ENCODE measurements at regions not wholly inside any gene's neighbourhood (a gene's known extent, or its start where the extent isn't known, plus 50 kb on each side); places are given as distances from the start of the nearest gene placed in this dataset.

DNA sequence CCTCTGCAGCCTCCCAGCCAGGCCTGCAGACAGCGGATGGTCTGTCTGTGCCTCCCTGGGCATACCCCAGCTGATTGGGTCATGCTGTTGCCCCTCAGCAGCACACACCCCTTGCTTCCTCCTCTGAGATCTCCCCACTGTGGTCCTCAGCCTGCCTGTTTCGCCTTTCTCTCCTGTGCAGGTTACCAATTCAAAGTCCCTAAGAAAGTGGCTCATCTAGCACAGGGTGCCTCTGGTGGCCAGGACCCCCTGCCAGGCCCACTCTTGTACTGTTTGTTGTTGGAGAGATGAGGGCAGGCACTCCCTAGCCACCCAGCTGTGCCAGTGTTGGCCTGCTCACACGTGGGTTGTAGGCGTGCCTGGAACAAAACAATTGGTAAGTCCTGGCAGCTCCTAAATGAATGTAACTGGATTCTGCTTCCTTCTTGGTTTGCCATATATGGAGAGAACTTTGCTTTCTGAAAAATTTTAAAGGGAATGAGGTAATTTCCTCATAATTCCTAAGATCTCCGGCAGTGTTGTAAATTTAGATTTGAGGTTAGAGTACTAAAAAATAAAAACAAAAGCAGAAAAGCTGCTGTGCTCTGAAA is 213.2 kb upstream of the IL12A start:
- H3K27ac ChIP-seq: peak overlapping the region in 4 of 8 donors; percentile 15 to 35 (median 24)
- intact Hi-C loops (cut with DNase I; ENCODE audit: low total_unique reads): no loop called here
- H3K4me1 ChIP-seq: peaks cover 0 to 6% (median 0%) of the 10 kb centered on the region in 6 donors
- no peaks in the 10 kb centered on the region for H3K36me3 ChIP-seq
- H3K9me3 ChIP-seq: no peaks in the 10 kb centered on the region
- WGBS, 5 donors: 41 to 55% (median 50%) methylated on average over 5 of the region's 5 CpGs
- no peak overlapping the region for H3K4me3 ChIP-seq
- peaks cover 0 to 5% (median 0%) of the 10 kb centered on the region in 7 donors for H3K27me3 ChIP-seq (replicated peaks in 1 of 7)
- TF ChIP-seq POLR2AphosphoS5 (IDR thresholded peaks at IDR 0.05) (peak in 1 of 3 donors; percentile 7), POLR2A (IDR thresholded peaks at IDR 0.05) (no peak)
- TF ChIP-seq, protein P1, sequence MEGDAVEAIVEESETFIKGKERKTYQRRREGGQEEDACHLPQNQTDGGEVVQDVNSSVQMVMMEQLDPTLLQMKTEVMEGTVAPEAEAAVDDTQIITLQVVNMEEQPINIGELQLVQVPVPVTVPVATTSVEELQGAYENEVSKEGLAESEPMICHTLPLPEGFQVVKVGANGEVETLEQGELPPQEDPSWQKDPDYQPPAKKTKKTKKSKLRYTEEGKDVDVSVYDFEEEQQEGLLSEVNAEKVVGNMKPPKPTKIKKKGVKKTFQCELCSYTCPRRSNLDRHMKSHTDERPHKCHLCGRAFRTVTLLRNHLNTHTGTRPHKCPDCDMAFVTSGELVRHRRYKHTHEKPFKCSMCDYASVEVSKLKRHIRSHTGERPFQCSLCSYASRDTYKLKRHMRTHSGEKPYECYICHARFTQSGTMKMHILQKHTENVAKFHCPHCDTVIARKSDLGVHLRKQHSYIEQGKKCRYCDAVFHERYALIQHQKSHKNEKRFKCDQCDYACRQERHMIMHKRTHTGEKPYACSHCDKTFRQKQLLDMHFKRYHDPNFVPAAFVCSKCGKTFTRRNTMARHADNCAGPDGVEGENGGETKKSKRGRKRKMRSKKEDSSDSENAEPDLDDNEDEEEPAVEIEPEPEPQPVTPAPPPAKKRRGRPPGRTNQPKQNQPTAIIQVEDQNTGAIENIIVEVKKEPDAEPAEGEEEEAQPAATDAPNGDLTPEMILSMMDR (IDR thresholded peaks at IDR 0.05 in 8 of 11, conservative IDR thresholded peaks at IDR 0.05 in 3 of 11): no peak
- DNase-seq: no peak

DNA sequence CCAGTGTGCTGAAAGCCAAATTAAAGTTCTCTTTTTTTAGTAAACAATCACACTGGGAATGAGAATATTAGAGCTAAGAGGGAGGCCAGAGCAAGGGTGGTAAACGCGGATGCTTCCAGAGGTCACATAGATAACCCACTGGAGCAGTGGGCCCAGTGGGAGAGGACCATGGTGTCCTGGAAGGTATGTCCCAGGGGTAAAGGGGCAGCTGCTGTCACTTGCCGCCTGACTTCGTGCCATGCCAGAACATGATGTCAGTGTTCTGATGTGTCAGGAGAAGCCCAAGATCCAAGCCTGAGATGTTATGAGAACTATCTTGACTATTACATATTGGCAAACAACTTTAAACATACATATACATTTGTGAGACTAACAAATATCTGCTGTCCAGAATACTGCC is 211.9 kb upstream of the IL12A start:
- Histone ChIP-seq H3K9me3 (no peaks in the 10 kb centered on the region), H3K36me3 (no peaks in the 10 kb centered on the region), H3K4me1 (peaks cover 0 to 6% (median 0%) of the 10 kb centered on the region in 6 donors), H3K4me3 (no peak overlapping the region), H3K27me3 (replicated peaks in 1 of 7) (peaks cover 0 to 5% (median 0%) of the 10 kb centered on the region in 7 donors), H3K27ac (no peak overlapping the region)
- no peak for DNase-seq
- TF ChIP-seq POLR2AphosphoS5 (IDR thresholded peaks at IDR 0.05) (no peak), POLR2A (IDR thresholded peaks at IDR 0.05) (no peak)
- TF ChIP-seq, protein P1 (IDR thresholded peaks at IDR 0.05 in 8 of 11, conservative IDR thresholded peaks at IDR 0.05 in 3 of 11): no peak
- WGBS, 5 donors: 90 to 98% (median 93%) methylated on average over 4 of the region's 4 CpGs
- intact Hi-C loops (cut with DNase I; ENCODE audit: low total_unique reads): no loop called here

DNA sequence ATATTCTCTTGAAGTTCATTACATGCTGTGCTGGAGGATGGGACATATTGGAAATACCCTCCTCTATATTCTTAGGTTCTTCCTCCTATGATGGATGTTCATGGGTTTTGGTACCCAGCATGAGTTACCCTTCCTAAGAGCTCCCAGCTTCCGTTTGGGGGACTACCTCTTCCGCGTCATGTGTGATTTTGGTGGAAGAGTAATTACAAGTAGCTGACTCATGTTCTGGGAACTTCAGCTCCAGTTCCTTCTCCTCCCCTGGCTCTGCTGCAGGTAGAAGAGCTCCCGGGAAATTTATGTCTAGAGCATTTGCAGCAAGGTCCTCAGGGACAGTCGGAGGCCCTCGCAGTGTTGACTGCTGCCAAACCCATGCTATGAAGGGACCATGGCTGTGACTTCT is 208.8 kb upstream of the IL12A start:
- TF ChIP-seq, protein P1 (IDR thresholded peaks at IDR 0.05 in 8 of 11, conservative IDR thresholded peaks at IDR 0.05 in 3 of 11): no peak
- TF ChIP-seq POLR2A (IDR thresholded peaks at IDR 0.05) (no peak), POLR2AphosphoS5 (IDR thresholded peaks at IDR 0.05) (no peak)
- Histone ChIP-seq H3K36me3 (no peaks in the 10 kb centered on the region), H3K27ac (no peak overlapping the region), H3K9me3 (no peaks in the 10 kb centered on the region), H3K4me3 (no peak overlapping the region), H3K4me1 (peaks cover 0 to 6% (median 0%) of the 10 kb centered on the region in 6 donors), H3K27me3 (replicated peaks in 1 of 7) (peaks cover 0 to 5% (median 0%) of the 10 kb centered on the region in 7 donors)
- WGBS, 5 donors: 87 to 96% (median 92%) methylated on average over 6 of the region's 6 CpGs
- intact Hi-C loops (cut with DNase I; ENCODE audit: low total_unique reads): no loop called here
- DNase-seq: no peak

DNA sequence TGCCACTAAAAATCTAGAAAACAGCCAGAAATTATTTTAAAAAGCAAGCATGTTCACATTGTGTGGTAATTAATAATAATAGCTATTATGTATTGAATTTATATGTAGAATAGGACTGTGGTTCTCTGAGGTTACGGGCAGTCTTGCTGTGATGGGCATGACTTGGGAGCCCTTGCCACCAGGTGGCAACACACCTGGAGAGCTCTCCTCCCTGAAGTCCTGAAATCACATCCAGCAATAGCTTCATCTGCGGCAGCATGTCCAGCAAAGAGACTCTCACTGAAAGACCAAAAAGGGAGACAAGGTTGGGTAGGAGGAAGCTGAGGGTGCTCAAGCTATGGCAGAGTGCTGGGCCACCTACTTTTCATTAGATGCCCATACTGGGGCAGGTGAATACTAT is 206.8 kb upstream of the IL12A start:
- DNase-seq: no peak
- H3K36me3 ChIP-seq: no peaks in the 10 kb centered on the region
- H3K27ac ChIP-seq: no peak overlapping the region
- TF ChIP-seq, protein P1 (IDR thresholded peaks at IDR 0.05 in 8 of 11, conservative IDR thresholded peaks at IDR 0.05 in 3 of 11): no peak
- TF ChIP-seq POLR2A (IDR thresholded peaks at IDR 0.05): no peak
- no peak for TF ChIP-seq POLR2AphosphoS5 (IDR thresholded peaks at IDR 0.05)
- no peaks in the 10 kb centered on the region for H3K9me3 ChIP-seq
- 93 to 100% (median 96%) methylated on average over 2 of the region's 2 CpGs for WGBS, 5 donors
- no peaks in the 10 kb centered on the region for H3K4me1 ChIP-seq
- no peaks in the 10 kb centered on the region for H3K27me3 ChIP-seq (replicated peaks in 1 of 7)
- intact Hi-C loops (cut with DNase I; ENCODE audit: low total_unique reads): no loop called here
- H3K4me3 ChIP-seq: no peak overlapping the region

Data from spleen (tissue), 11 donors.